Loucy (cell line): ENCODE measurements at regions not wholly inside any gene's neighbourhood (a gene's known extent, or its start where the extent isn't known, plus 50 kb on each side); places are given as distances from the start of the nearest gene placed in this dataset.
"Not testable (repeated sequence)": the region's sequence is repeated elsewhere in the genome, so short reads cannot be mapped to it uniquely, and the experiment has no call there.

Experiments
- CTCF ChIP-seq: fragments of 200-600 bp; sonication (generic); conservative IDR thresholded peaks from 2 replicates; pipeline ENCODE4 v1.5.1; 2014; ENCODE audit warnings: mild to moderate bottlenecking, antibody characterized with exemption, low read length
- EZH2phosphoT487 ChIP-seq: fragments of 200-600 bp; IDR thresholded peaks from 2 replicates; pipeline ENCODE4 v1.6.1; 2018; ENCODE audit warnings: antibody characterized with exemption, mild to moderate bottlenecking, moderate library complexity, borderline replicate concordance

GRCh38 chr6:60384614-60385013, 1901.4 kb downstream of the KHDRBS2 start:
- not testable (repeated sequence) for TF ChIP-seq CTCF, EZH2phosphoT487
